H1 (cell line): ENCODE measurements at regions not wholly inside any gene's neighbourhood (a gene's known extent, or its start where the extent isn't known, plus 50 kb on each side); places are given as distances from the start of the nearest gene placed in this dataset. TPM values are rescaled to one million over a fixed set of nuclear protein-coding genes. Genes with fewer than 3 reads are reported as not detected.
"Not testable (repeated sequence)": the region's sequence is repeated elsewhere in the genome, so short reads cannot be mapped to it uniquely, and the experiment has no call there.

Experiments
- CTCF ChIA-PET: fragments of 300-600 bp; sonication (Branson Sonifier 250); formaldehyde crosslinking; loops from one replicate; lab custom pipeline; 2021; ENCODE audit not compliant: partially characterized antibody; lab: Charles Lee
- POLR2A ChIA-PET: fragments of 300-600 bp; sonication (Branson Sonifier 250); formaldehyde crosslinking; loops from one replicate; lab custom pipeline; 2021; ENCODE audit warnings: inconsistent platforms; ENCODE audit not compliant: partially characterized antibody; lab: Charles Lee
- DNase-seq, 2 experiments: peaks; one replicate each; pipeline versions ENCODE4 v3.0.0 to v3.0.0-alpha.2; 2010 to 2022; ENCODE audit warnings: low spot score in 2 of 2, low read depth in 1 of 2, mixed read lengths in 1 of 2
- FAIRE-seq: peaks from 2 replicates; lab custom pipeline; 2011; peaks lifted over from hg19 to GRCh38; lab: Jason Lieb, UNC
- H2AFZ ChIP-seq: 2 replicates; pipeline ENCODE4 v1.8.1; 2012; ENCODE audit warnings: low read length, inconsistent platforms
- H2AK5ac ChIP-seq: 2 replicates; pipeline ENCODE4 v1.6.1; 2013; ENCODE audit warnings: low read depth, low read length
- H2BK120ac ChIP-seq: replicated peaks from 2 replicates; pipeline ENCODE3; 2013; ENCODE audit warnings: low read depth, low read length, inconsistent platforms
- H2BK12ac ChIP-seq: 2 replicates; pipeline ENCODE4 v1.6.1; 2013; ENCODE audit warnings: low read depth, low read length
- H2BK15ac ChIP-seq: 2 replicates; pipeline ENCODE4 v1.6.1; 2013; ENCODE audit warnings: low read length
- H2BK20ac ChIP-seq: 2 replicates; pipeline ENCODE4 v1.6.1; 2013; ENCODE audit warnings: low read length
- H2BK5ac ChIP-seq: 2 replicates; pipeline ENCODE4 v1.6.1; 2013; ENCODE audit warnings: low read depth, low read length
- H3K14ac ChIP-seq: 2 replicates; pipeline ENCODE4 v1.6.1; 2013; ENCODE audit warnings: inconsistent platforms; ENCODE audit not compliant: insufficient read length
- H3K18ac ChIP-seq: 2 replicates; pipeline ENCODE4 v1.6.1; 2013; ENCODE audit warnings: low read length; ENCODE audit errors: extremely low read depth
- H3K23ac ChIP-seq: 2 replicates; pipeline ENCODE4 v1.6.1; 2013; ENCODE audit warnings: inconsistent platforms; ENCODE audit not compliant: insufficient read length
- H3K23me2 ChIP-seq: 2 replicates; pipeline ENCODE4 v1.6.1; 2013; ENCODE audit warnings: low read depth, low read length
- H3K27ac ChIP-seq: 2 replicates; pipeline ENCODE4 v1.6.1; 2011; ENCODE audit warnings: low read depth, low read length, inconsistent platforms
- H3K27me3 ChIP-seq, 4 experiments: replicated peaks in 1 of 4; 1 replicate in 1 of 4; 2 replicates in 3 of 4; pipeline versions ENCODE4 v1.6.1 to v1.8.1; 2011 to 2013; ENCODE audit warnings: low read length in 3 of 4, mild to moderate bottlenecking in 3 of 4, inconsistent platforms in 2 of 4, mixed read lengths in 2 of 4, moderate library complexity in 1 of 4; ENCODE audit not compliant: control insufficient read depth in 3 of 4, insufficient read depth in 3 of 4; ENCODE audit errors: extremely low read depth in 1 of 4
- H3K36me3 ChIP-seq, 4 experiments: 2 replicates each; pipeline versions ENCODE4 v1.6.1 to v1.8.1; 2011 to 2013; ENCODE audit warnings: mild to moderate bottlenecking in 4 of 4, low read length in 3 of 4, moderate library complexity in 2 of 4, control low read depth in 1 of 4, inconsistent platforms in 1 of 4; ENCODE audit not compliant: insufficient read depth in 4 of 4, control insufficient read depth in 2 of 4
- H3K4ac ChIP-seq: replicated peaks from 2 replicates; pipeline ENCODE3; 2013; ENCODE audit warnings: low read length, low read depth, mixed read lengths, inconsistent platforms; ENCODE audit not compliant: insufficient read length
- H3K4me1 ChIP-seq, 4 experiments: replicated peaks in 1 of 4; 1 replicate in 1 of 4; 2 replicates in 3 of 4; pipeline versions ENCODE4 v1.6.1 to v1.8.1; 2011 to 2013; ENCODE audit warnings: low read length in 3 of 4, inconsistent platforms in 2 of 4, mixed read lengths in 1 of 4; ENCODE audit not compliant: insufficient read depth in 4 of 4, control insufficient read depth in 3 of 4
- H3K4me2 ChIP-seq, 2 experiments: 2 replicates each; pipeline versions ENCODE4 v1.6.1 to v1.8.1; 2011 to 2013; ENCODE audit warnings: low read depth in 2 of 2, low read length in 2 of 2, control low read depth in 1 of 2, inconsistent platforms in 1 of 2, mild to moderate bottlenecking in 1 of 2; ENCODE audit not compliant: insufficient read depth in 1 of 2
- H3K4me3 ChIP-seq, 4 experiments: fragments of 200-600, 300-600 bp in 1 of 4; sonication (generic), shearing (Covaris generic), sonication (Bioruptor Twin) in 1 of 4; 2 replicates each; pipeline versions ENCODE4 v1.5.1 to v1.8.1; 2011 to 2016; ENCODE audit warnings: low read length in 4 of 4, low read depth in 3 of 4, control low read depth in 2 of 4, inconsistent platforms in 2 of 4, mild to moderate bottlenecking in 2 of 4, mixed read lengths in 1 of 4, moderate library complexity in 1 of 4; ENCODE audit not compliant: insufficient read depth in 2 of 4; ENCODE audit errors: extremely low read depth in 1 of 4
- H3K56ac ChIP-seq: replicated peaks from 2 replicates; pipeline ENCODE3; 2013; ENCODE audit warnings: low read depth, mild to moderate bottlenecking, mixed read lengths, low read length, inconsistent platforms; ENCODE audit not compliant: insufficient read length
- H3K79me1 ChIP-seq: 2 replicates; pipeline ENCODE4 v1.6.1; 2013; ENCODE audit warnings: low read depth, low read length, control low read depth
- H3K79me2 ChIP-seq, 2 experiments: 2 replicates each; pipeline versions ENCODE4 v1.6.1 to v1.8.1; 2012 to 2013; ENCODE audit warnings: low read length in 2 of 2, mild to moderate bottlenecking in 2 of 2, inconsistent platforms in 1 of 2; ENCODE audit not compliant: insufficient read depth in 2 of 2, control insufficient read depth in 1 of 2
- H3K9ac ChIP-seq, 4 experiments: replicated peaks in 1 of 4; 1 replicate in 1 of 4; 2 replicates in 3 of 4; pipeline versions ENCODE4 v1.6.1 to v1.8.1; 2011 to 2013; ENCODE audit warnings: low read depth in 3 of 4, low read length in 3 of 4, control low read depth in 2 of 4, mild to moderate bottlenecking in 2 of 4, moderate library complexity in 2 of 4, inconsistent platforms in 1 of 4; ENCODE audit errors: extremely low read depth in 1 of 4
- H3K9me3 ChIP-seq, 2 experiments: 2 replicates each; pipeline versions ENCODE4 v1.6.1 to v1.8.1; 2012 to 2013; ENCODE audit warnings: mild to moderate bottlenecking in 2 of 2, moderate library complexity in 2 of 2, control low read depth in 1 of 2, inconsistent platforms in 1 of 2, low read depth in 1 of 2, low read length in 1 of 2, mixed read lengths in 1 of 2; ENCODE audit not compliant: insufficient read depth in 2 of 2
- H4K20me1 ChIP-seq, 2 experiments: replicated peaks in 1 of 2; 2 replicates each; pipeline versions ENCODE3 to v1.8.1; 2011 to 2013; ENCODE audit warnings: inconsistent platforms in 2 of 2, low read length in 2 of 2, mild to moderate bottlenecking in 1 of 2; ENCODE audit not compliant: insufficient read depth in 2 of 2, control insufficient read depth in 1 of 2
- H4K5ac ChIP-seq: 2 replicates; pipeline ENCODE4 v1.6.1; 2013; ENCODE audit warnings: low read length, low read depth, mixed read lengths, inconsistent platforms; ENCODE audit not compliant: insufficient read length
- H4K8ac ChIP-seq: 2 replicates; pipeline ENCODE4 v1.8.0; 2013; ENCODE audit warnings: mild to moderate bottlenecking, moderate library complexity, low read length, inconsistent platforms; ENCODE audit not compliant: insufficient read depth; ENCODE audit errors: extremely low read depth
- H4K91ac ChIP-seq: replicated peaks from 2 replicates; pipeline ENCODE3; 2013; ENCODE audit warnings: low read length, mixed read lengths, inconsistent platforms; ENCODE audit not compliant: insufficient read length
- WGBS, 2 experiments: shearing (Covaris generic) in 1 of 2; methylation state at CpG; one replicate each; pipeline versions ENCODE4 v1.1.6 to v1.1.7; 2013 to 2015; ENCODE audit warnings: low lambda C conversion rate in 2 of 2, mixed read lengths in 2 of 2, inconsistent platforms in 1 of 2, low coverage in 1 of 2, missing lambda C conversion rate in 1 of 2; ENCODE audit not compliant: insufficient replicate concordance in 2 of 2, insufficient coverage in 1 of 2, insufficient read length in 1 of 2; ENCODE audit errors: extremely low coverage in 1 of 2, missing lambda C conversion rate in 1 of 2; 5-methylcytosine and 5-hydroxymethylcytosine counted together
- microRNA-seq, 2 experiments: library from miRNA; unstranded; fragments of <30 nt; microRNA quantifications; one replicate each; pipeline versions ENCODE4 to v1.2.0, GENCODE V29; 2016 to 2020; ENCODE audit warnings: borderline microRNAs expressed in 2 of 2, borderline number of aligned reads in 2 of 2, borderline replicate concordance in 1 of 2
- small RNA-seq: library from polyadenylated mRNA; stranded (forward); fragments of <200 nt; extraction: miRNeasy Mini kit (QIAGEN cat#:217004); gene quantifications from one replicate; pipeline ENCODE3, GENCODE V24; 2013; ENCODE audit not compliant: insufficient read depth

DNA sequence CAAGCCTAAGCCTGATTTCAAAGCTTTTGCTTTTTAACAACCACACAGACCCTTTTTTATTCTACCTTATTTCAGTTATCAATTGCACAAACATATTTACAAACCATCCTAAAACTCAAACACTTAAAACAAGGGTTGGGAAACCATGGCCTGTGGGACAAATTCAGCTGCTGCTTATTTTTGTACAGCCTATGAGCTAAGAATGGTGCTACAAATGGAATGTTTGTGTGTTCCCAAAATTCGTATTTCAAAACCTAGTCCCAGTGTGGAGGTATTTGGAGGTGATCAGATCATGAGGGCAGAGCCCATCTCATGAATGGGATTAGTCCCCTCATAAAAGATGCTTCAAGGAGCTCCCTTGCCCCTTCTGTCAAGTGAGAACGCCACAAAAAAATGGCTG, 51.1 kb upstream of the MTLN start:
- H3K4ac ChIP-seq, DNase-seq, H2BK20ac ChIP-seq, H4K91ac ChIP-seq, H3K14ac ChIP-seq, H3K36me3 ChIP-seq, H3K4me3 ChIP-seq, H3K27ac ChIP-seq, H3K18ac ChIP-seq, H2BK120ac ChIP-seq, H3K27me3 ChIP-seq, H2AK5ac ChIP-seq, H4K20me1 ChIP-seq, H3K56ac ChIP-seq, H3K23me2 ChIP-seq, H3K9ac ChIP-seq, H3K23ac ChIP-seq, H4K8ac ChIP-seq, H2AFZ ChIP-seq, H3K79me2 ChIP-seq, H2BK5ac ChIP-seq, FAIRE-seq, H3K79me1 ChIP-seq, H3K4me1 ChIP-seq, H2BK15ac ChIP-seq, H3K4me2 ChIP-seq, H3K9me3 ChIP-seq, POLR2A ChIA-PET, CTCF ChIA-PET, H4K5ac ChIP-seq, H2BK12ac ChIP-seq: not testable (repeated sequence)
- WGBS, 2 experiments, result 100% methylated on average over 1 of the region's 2 CpGs; no CpG with 5 or more reads in 1 of the 2 experiments

Small RNA genes lying in the stretch of these regions (microRNA-seq; reads per million reads assigned to microRNA genes)
- 0 reads per million in 2 experiments for gene MIR4436B2

Small RNA genes lying in the stretch of these regions (small RNA-seq; reads per million reads assigned to genes)
- gene MIR4436B2, result not detected
